T-cell (primary cell): ENCODE measurements at regions not wholly inside any gene's neighbourhood (a gene's known extent, or its start where the extent isn't known, plus 50 kb on each side); places are given as distances from the start of the nearest gene placed in this dataset.

Experiments used
- ATAC-seq, 4 experiments: fragments of 200-7000 bp in 3 of 4; fragments of 150-1000 bp in 1 of 4; cut with Tn5 transposase; replicated peaks in 1 of 4; 1 replicate in 3 of 4; 2 replicates in 1 of 4; pipeline ENCODE4 v1.10.0; 2021; ENCODE audit warnings: moderate library complexity in 3 of 4, mild to moderate bottlenecking in 2 of 4, moderate number of reproducible peaks in 1 of 4
- CTCF ChIA-PET, 2 donors: fragments of 300-600 bp; sonication (Branson Sonifier 250); formaldehyde crosslinking; loops; one replicate each; lab custom pipeline; 2022; ENCODE audit warnings: antibody characterized with exemption in 2 of 2; lab: Charles Lee
- POLR2A ChIA-PET, 2 donors: fragments of 300-600 bp; sonication (Branson Sonifier 250); formaldehyde crosslinking; loops; one replicate each; lab custom pipeline; 2022; ENCODE audit warnings: antibody characterized with exemption in 2 of 2; lab: Charles Lee
- DNase-seq, 35 experiments: peaks; one replicate each; pipeline versions ENCODE4 v3.0.0 to v3.0.0-alpha.2; 2013 to 2023
- H3K27ac ChIP-seq: one replicate; pipeline ENCODE4 v1.5.1; 2013; ENCODE audit warnings: low read length
- H3K27me3 ChIP-seq, 2 experiments: replicated peaks in 1 of 2; 1 replicate in 1 of 2; 2 replicates in 1 of 2; pipeline versions ENCODE4 v1.6.1 to v1.7.0; 2013; ENCODE audit warnings: low read length in 1 of 2, mixed read lengths in 1 of 2; ENCODE audit not compliant: control insufficient read depth in 2 of 2, insufficient read depth in 2 of 2; ENCODE audit errors: extremely low read depth in 1 of 2
- H3K36me3 ChIP-seq, 2 donors: 1 replicate in 1 of 2; 2 replicates in 1 of 2; pipeline versions ENCODE4 v1.6.1 to v1.7.0; 2013; ENCODE audit warnings: low read length in 1 of 2; ENCODE audit not compliant: control insufficient read depth in 2 of 2, insufficient read depth in 1 of 2; ENCODE audit errors: extremely low read depth in 1 of 2
- H3K4me1 ChIP-seq, 2 experiments: 1 replicate in 1 of 2; 2 replicates in 1 of 2; pipeline versions ENCODE4 v1.6.1 to v1.7.0; 2013; ENCODE audit warnings: low read length in 2 of 2, mixed read lengths in 1 of 2; ENCODE audit not compliant: insufficient read depth in 2 of 2, control insufficient read depth in 1 of 2; ENCODE audit errors: extremely low read depth in 1 of 2
- H3K4me3 ChIP-seq, 2 donors: 1 replicate in 1 of 2; 2 replicates in 1 of 2; pipeline versions ENCODE4 v1.5.1 to v1.7.0; 2013; ENCODE audit warnings: mild to moderate bottlenecking in 2 of 2, low read length in 1 of 2, moderate library complexity in 1 of 2; ENCODE audit not compliant: control insufficient read depth in 1 of 2; ENCODE audit errors: extremely low read depth in 1 of 2
- H3K9me3 ChIP-seq: 2 replicates; pipeline ENCODE4 v1.7.0; 2013
- H3K27ac Mint-ChIP-seq, 2 donors: one replicate each; pipeline ENCODE4 v1.8.0; 2020 to 2021; ENCODE audit warnings: mild to moderate bottlenecking in 2 of 2, mixed read lengths in 2 of 2
- H3K27me3 Mint-ChIP-seq, 2 donors: one replicate each; pipeline ENCODE4 v1.8.0; 2021 to 2022; ENCODE audit warnings: mixed read lengths in 2 of 2
- H3K36me3 Mint-ChIP-seq: one replicate; pipeline ENCODE4 v1.8.0; 2021; ENCODE audit warnings: mixed read lengths
- H3K4me1 Mint-ChIP-seq, 3 donors: one replicate each; pipeline ENCODE4 v1.8.0; 2020 to 2022; ENCODE audit warnings: mixed read lengths in 3 of 3, mild to moderate bottlenecking in 1 of 3
- H3K4me3 Mint-ChIP-seq, 3 donors: one replicate each; pipeline ENCODE4 v1.8.0; 2020 to 2022; ENCODE audit warnings: mild to moderate bottlenecking in 3 of 3, mixed read lengths in 3 of 3, moderate library complexity in 3 of 3
- H3K9me3 Mint-ChIP-seq, 3 donors: one replicate each; pipeline ENCODE4 v1.8.0; 2020 to 2022; ENCODE audit warnings: mixed read lengths in 3 of 3

DNA sequence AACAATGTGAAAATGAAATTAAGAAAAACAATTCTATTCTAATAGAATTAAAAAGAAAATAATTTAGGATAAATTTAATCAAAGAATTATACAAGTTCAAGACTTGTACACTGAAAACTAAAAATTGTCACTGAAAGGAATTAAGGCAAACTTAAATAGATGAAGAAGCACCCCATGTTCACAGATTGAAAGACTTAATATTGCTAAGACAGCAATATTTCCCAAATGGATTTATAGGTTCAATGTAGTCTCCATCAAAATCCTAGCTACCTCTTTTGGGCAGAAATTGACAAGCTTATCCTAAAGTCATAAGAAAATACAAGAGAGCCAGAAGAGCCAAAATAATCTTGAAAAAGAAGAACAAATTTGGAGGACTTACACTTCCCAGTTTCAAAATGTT is 53.5 kb upstream of the UBE3A start:
- no peak for ATAC-seq
- Histone ChIP-seq H3K4me1 (no peaks in the 10 kb centered on the region), H3K9me3 (no peaks in the 10 kb centered on the region), H3K27me3 (no peaks in the 10 kb centered on the region), H3K27ac (no peak overlapping the region), H3K36me3 (no peaks in the 10 kb centered on the region), H3K4me3 (no peak overlapping the region)
- Mint-ChIP-seq H3K9me3 (peaks cover 9 to 18% (median 17%) of the 10 kb centered on the region in 3 donors), H3K27me3 (peaks cover 0 to 8% of the 10 kb centered on the region in 2 donors), H3K36me3 (peaks cover 6% of the 10 kb centered on the region), H3K4me1 (no peaks in the 10 kb centered on the region), H3K4me3 (no peak overlapping the region), H3K27ac (no peak overlapping the region)
- DNase-seq: no peak
- ChIA-PET POLR2A (no interaction called here), CTCF (no interaction called here)
